A673 (cell line): ENCODE measurements at regions not wholly inside any gene's neighbourhood (a gene's known extent, or its start where the extent isn't known, plus 50 kb on each side); places are given as distances from the start of the nearest gene placed in this dataset.
A peak's percentile ranks its signal among the peaks of the same experiment; 100 is the strongest.

Experiments used
- BruUV-seq: library from RNA; stranded (reverse); fragments of 400-500 nt; replicated peaks from 2 replicates; lab custom pipeline; 2021; lab: Mats Ljungman, UMichigan
- CTCF ChIA-PET: fragments of 300-600 bp; sonication (Branson Sonifier 250); formaldehyde crosslinking; loops from one replicate; lab custom pipeline; 2022; ENCODE audit warnings: antibody characterized with exemption; lab: Charles Lee
- POLR2A ChIA-PET: fragments of 300-600 bp; sonication (Branson Sonifier 250); formaldehyde crosslinking; loops from one replicate; lab custom pipeline; 2022; ENCODE audit warnings: antibody characterized with exemption; ENCODE audit not compliant: low non-redundant PET; lab: Charles Lee
- DNase-seq: peaks from one replicate; pipeline ENCODE4 v3.0.0-alpha.2; 2015; ENCODE audit warnings: low spot score
- H3K27ac ChIP-seq: fragments of 200-600 bp; sonication (generic); 2 replicates; pipeline ENCODE4 v1.5.1; 2016; ENCODE audit warnings: mixed run types, low read depth, mild to moderate bottlenecking, mixed read lengths, antibody characterized with exemption, low read length; ENCODE audit not compliant: poor library complexity, severe bottlenecking
- H3K27me3 ChIP-seq: fragments of 200-600 bp; sonication (generic); replicated peaks from 2 replicates; pipeline ENCODE4 v1.6.1; 2017; ENCODE audit warnings: mixed run types, low read depth, mild to moderate bottlenecking, mixed read lengths, antibody characterized with exemption, low read length; ENCODE audit not compliant: insufficient read depth, poor library complexity
- H3K36me3 ChIP-seq: fragments of 200-600 bp; sonication (generic); 2 replicates; pipeline ENCODE4 v1.6.1; 2016; ENCODE audit warnings: mixed run types, mild to moderate bottlenecking, mixed read lengths, antibody characterized with exemption, low read length; ENCODE audit not compliant: insufficient read depth, poor library complexity, severe bottlenecking
- H3K4me1 ChIP-seq: fragments of 200-600 bp; sonication (generic); 2 replicates; pipeline ENCODE4 v1.6.1; 2017; ENCODE audit warnings: mixed run types, mild to moderate bottlenecking, mixed read lengths, antibody characterized with exemption, low read length; ENCODE audit not compliant: insufficient read depth, poor library complexity, severe bottlenecking
- H3K4me3 ChIP-seq: fragments of 200-600 bp; sonication (generic); 2 replicates; pipeline ENCODE4 v1.5.1; 2016; ENCODE audit warnings: low read depth, mixed run types, mild to moderate bottlenecking, mixed read lengths, low read length; ENCODE audit not compliant: poor library complexity, severe bottlenecking
- H3K9me3 ChIP-seq: fragments of 200-600 bp; sonication (generic); 2 replicates; pipeline ENCODE4 v1.6.1; 2016; ENCODE audit warnings: mixed run types, low read depth, mild to moderate bottlenecking, mixed read lengths, antibody characterized with exemption, low read length; ENCODE audit not compliant: poor library complexity, severe bottlenecking
- EZH2 ChIP-seq: fragments of 200-600 bp; sonication (generic); IDR thresholded peaks from 2 replicates; pipeline ENCODE4 v1.6.1; 2017; ENCODE audit warnings: borderline replicate concordance, low read depth, mild to moderate bottlenecking, mixed read lengths, antibody characterized with exemption, low read length; ENCODE audit not compliant: poor library complexity, severe bottlenecking
- intact Hi-C: fragments of 100-400 bp; cut with micrococcal nuclease; formaldehyde crosslinking; loops from one replicate; pipeline ENCODE4 v1.10.0; 2022; ENCODE audit not compliant: unreplicated experiment
- TF ChIP-seq, protein P1 (sequence below): fragments of 300-800, 200-600 bp; sonication (generic); conservative IDR thresholded peaks from 2 replicates; pipeline ENCODE4 v1.5.1; 2017; ENCODE audit warnings: low read depth, mild to moderate bottlenecking, antibody characterized with exemption, low read length, moderate library complexity, mixed read lengths

DNA sequence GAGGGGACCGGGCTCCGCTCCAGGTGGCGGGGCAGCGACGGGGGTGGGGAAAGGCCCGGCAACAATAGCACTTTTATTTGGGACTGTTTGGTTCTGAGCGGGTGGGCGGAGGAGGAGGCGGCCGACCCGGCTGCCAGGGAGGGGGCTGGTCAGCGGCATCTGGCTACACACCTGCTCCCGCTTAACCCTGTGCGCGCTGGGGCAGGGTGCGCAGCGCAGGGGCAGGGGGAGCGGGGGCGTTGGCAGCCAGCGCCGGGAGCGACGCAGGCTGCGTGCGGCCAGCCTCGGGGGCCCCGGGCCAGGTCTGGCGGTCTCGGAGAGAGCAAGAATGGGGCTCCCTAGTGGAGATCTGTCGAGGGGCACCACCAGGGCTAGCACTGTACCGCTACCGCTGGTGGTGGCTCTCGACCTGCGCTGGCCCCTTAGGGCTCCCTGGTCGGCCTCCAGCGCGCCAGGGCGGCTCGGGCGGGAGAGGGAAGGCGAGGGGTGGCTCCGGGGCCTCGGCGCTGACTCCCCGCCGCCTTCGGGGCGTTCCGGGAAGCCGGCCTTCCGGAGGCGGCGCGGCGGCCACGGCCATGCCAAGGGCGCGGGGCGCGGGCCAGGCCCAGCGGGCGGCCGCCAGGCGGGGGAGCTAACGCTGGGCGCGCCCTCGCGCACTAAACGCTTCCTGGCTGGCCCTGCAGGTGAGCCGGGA is 92.4 kb downstream of the NCR2 start:
- Histone ChIP-seq H3K4me3 (peak overlapping the region; percentile 41), H3K36me3 (no peaks in the 10 kb centered on the region), H3K9me3 (no peaks in the 10 kb centered on the region), H3K4me1 (peaks cover 19% of the 10 kb centered on the region), H3K27ac (no peak overlapping the region), H3K27me3 (peaks cover 6% of the 10 kb centered on the region)
- intact Hi-C loops = no loop called here
- DNase-seq = peak; percentile 9
- no TSS peak for BruUV-seq
- ChIA-PET CTCF (interaction anchor here (0.6 to 0.7 kb wide), 2 partner anchors 73 to 175 kb away, joined by 3 to 4 read pairs; no protein-coding TSS in a partner anchor), POLR2A (no interaction called here)
- TF ChIP-seq, protein P1, sequence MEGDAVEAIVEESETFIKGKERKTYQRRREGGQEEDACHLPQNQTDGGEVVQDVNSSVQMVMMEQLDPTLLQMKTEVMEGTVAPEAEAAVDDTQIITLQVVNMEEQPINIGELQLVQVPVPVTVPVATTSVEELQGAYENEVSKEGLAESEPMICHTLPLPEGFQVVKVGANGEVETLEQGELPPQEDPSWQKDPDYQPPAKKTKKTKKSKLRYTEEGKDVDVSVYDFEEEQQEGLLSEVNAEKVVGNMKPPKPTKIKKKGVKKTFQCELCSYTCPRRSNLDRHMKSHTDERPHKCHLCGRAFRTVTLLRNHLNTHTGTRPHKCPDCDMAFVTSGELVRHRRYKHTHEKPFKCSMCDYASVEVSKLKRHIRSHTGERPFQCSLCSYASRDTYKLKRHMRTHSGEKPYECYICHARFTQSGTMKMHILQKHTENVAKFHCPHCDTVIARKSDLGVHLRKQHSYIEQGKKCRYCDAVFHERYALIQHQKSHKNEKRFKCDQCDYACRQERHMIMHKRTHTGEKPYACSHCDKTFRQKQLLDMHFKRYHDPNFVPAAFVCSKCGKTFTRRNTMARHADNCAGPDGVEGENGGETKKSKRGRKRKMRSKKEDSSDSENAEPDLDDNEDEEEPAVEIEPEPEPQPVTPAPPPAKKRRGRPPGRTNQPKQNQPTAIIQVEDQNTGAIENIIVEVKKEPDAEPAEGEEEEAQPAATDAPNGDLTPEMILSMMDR = no peak
- TF ChIP-seq EZH2 = no peak

DNA sequence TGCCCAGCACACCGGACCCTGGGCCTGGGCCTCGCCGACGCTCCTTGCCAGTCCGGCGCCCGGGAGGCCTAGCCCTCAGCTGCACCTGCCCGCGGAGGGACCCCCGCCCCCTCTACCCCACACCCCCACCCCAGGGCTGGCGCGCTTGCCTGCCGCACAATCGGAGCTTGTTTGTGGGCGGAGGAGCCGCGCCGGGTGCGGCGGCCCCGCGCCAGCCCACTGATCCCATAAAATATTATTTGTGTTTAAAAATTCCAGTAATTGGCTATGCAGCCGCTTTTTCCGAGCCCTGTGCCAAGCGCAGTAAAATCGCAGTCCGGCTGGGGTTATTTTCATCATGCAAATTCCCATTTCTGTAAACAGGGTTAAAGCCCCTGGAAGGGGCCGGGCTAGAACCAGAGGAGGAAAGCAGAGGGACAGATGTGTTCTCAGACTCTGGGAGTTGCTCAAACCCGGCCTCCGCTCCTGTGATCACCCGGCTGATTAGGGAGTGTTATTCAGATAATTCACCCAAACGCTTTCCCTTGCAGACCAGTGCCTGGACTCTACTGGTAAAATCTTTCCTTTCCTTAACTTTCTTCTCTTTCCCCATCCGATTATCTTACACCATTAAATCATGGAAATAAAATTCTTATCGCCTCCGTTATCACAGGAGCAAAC is 93.1 kb downstream of the NCR2 start:
- ChIA-PET CTCF (interaction anchor here (0.6 to 0.7 kb wide), 2 partner anchors 73 to 174 kb away, joined by 3 to 4 read pairs; no protein-coding TSS in a partner anchor), POLR2A (interaction anchor here (0.6 kb wide), 1 partner anchor 16 kb away, joined by 3 read pairs; no protein-coding TSS in a partner anchor)
- Histone ChIP-seq H3K4me1 (peaks cover 19% of the 10 kb centered on the region), H3K4me3 (peak overlapping the region; percentile 41), H3K9me3 (no peaks in the 10 kb centered on the region), H3K27me3 (peaks cover 6% of the 10 kb centered on the region), H3K36me3 (no peaks in the 10 kb centered on the region), H3K27ac (no peak overlapping the region)
- no peak for TF ChIP-seq EZH2
- TF ChIP-seq, protein P1 = no peak
- intact Hi-C loops = no loop called here
- no TSS peak for BruUV-seq
- no peak for DNase-seq

- TF ChIP-seq, protein P1 = no peak
- no peak for TF ChIP-seq EZH2
- no peaks in the 10 kb centered on the region for H3K9me3 ChIP-seq
- no TSS peak for BruUV-seq
- no peak overlapping the region for H3K27ac ChIP-seq
- no peaks in the 10 kb centered on the region for H3K36me3 ChIP-seq
- intact Hi-C loops = no loop called here
- peaks cover 19% of the 10 kb centered on the region for H3K4me1 ChIP-seq
- H3K27me3 ChIP-seq = peaks cover 6% of the 10 kb centered on the region
- no peak overlapping the region for H3K4me3 ChIP-seq
- ChIA-PET POLR2A (no interaction called here), CTCF (no interaction called here)
- no peak for DNase-seq
Measured at GRCh38 chr6:41428996-41429421, 93.6 kb downstream of the NCR2 start.
